ENCODE measurements at regions not wholly inside any gene's neighbourhood (a gene's known extent, or its start where the extent isn't known, plus 50 kb on each side); places are given as distances from the start of the nearest gene placed in this dataset.
"Not testable (repeated sequence)": the region's sequence is repeated elsewhere in the genome, so short reads cannot be mapped to it uniquely, and the experiment has no call there.

DNA sequence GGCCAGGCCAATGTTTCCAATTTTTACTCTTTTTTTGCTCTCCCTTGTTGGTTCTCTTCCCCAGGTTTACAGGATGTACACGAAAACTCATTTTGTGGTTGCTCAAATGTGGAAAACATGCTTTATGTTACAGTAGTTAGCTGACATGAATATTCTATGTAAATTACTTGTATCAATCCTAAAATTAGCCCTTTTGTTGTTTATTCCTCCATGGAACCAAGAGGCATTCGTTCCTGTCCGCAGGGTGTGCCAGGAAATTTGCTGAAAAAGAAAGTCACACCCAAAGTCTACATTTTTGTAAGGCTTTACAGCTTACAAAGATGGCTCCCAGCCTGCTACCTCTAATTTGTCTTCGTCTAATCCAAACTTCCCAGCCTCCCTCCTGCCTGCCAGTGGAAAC is 652.3 kb downstream of the ETS1 start:
- DNase-seq (ENCODE audit: low read depth), result no peak
- TF ChIP-seq, protein P1, sequence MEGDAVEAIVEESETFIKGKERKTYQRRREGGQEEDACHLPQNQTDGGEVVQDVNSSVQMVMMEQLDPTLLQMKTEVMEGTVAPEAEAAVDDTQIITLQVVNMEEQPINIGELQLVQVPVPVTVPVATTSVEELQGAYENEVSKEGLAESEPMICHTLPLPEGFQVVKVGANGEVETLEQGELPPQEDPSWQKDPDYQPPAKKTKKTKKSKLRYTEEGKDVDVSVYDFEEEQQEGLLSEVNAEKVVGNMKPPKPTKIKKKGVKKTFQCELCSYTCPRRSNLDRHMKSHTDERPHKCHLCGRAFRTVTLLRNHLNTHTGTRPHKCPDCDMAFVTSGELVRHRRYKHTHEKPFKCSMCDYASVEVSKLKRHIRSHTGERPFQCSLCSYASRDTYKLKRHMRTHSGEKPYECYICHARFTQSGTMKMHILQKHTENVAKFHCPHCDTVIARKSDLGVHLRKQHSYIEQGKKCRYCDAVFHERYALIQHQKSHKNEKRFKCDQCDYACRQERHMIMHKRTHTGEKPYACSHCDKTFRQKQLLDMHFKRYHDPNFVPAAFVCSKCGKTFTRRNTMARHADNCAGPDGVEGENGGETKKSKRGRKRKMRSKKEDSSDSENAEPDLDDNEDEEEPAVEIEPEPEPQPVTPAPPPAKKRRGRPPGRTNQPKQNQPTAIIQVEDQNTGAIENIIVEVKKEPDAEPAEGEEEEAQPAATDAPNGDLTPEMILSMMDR (IDR thresholded peaks at IDR 0.05; ENCODE audit: insufficient read depth, low read depth, low read length), result no peak
- no peak overlapping the region for H3K4me3 ChIP-seq (ENCODE audit: low read depth, low read length)

DNA sequence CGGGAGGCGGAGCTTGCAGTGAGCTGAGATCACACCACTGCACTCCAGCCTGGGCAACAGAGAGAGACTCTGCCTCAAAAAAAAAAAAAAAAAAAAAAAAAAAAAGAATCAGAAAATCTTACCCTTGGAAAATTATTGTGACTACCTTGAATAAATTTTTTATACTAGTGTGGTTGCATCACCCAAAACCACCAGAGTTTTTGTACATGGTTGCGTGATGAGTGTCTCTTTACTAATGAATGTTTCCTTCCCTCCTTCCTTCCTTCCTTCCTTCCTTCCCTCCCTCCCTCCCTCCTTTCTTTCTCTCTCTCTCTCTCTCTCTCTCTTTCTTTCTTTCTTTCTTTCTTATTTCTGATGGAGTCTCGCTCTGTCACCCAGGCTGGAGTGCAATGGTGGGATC is 653.4 kb downstream of the ETS1 start:
- DNase-seq (ENCODE audit: low read depth), result not testable (repeated sequence)

DNA sequence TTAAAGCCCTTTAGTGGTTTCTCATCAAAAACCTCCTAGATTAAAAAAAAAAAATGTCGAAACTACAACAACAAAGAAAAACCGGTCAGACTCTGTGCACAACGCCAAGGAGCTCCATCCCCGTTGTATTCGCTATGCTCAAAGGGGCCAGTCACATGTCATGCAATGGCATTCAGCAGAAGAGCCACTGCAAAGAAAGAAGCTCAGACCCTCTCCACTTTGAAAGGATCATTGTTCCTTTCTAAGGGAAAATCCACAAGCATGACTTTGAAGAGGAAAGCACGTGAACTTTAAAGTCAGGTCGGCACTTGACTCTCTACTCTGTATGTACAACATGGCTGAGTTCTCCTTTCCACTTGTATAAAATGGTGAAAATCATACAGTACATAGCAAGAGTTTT is 655.6 kb downstream of the ETS1 start:
- TF ChIP-seq, protein P1 (IDR thresholded peaks at IDR 0.05; ENCODE audit: insufficient read depth, low read depth, low read length), result no peak
- DNase-seq (ENCODE audit: low read depth), result no peak
- no peak overlapping the region for H3K4me3 ChIP-seq (ENCODE audit: low read depth, low read length)

More for the DNA sequence above, 653.4 kb downstream of the ETS1 start:
- H3K4me3 ChIP-seq (ENCODE audit: low read depth, low read length), result not testable (repeated sequence)

DNA sequence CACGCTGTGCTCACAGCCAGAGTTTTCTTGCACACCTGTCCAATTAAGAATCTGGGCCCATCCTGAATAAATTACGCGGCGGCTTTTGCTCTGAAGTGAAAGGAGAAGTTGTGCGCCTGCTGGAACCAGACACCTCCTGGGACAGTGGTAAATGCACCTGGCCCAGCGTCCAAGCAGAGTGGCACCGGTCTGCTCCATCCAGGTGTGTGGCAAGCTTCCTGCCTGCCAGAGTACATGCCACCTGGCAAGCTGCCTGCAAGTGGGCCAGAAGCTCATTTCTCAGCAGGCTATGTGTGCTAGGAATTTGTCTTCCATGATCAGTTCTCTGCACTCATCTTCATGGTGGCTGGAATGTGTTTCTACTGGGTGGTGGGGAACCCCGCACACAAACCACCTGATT is 660.6 kb downstream of the ETS1 start:
- TF ChIP-seq, protein P1 (IDR thresholded peaks at IDR 0.05; ENCODE audit: insufficient read depth, low read depth, low read length), result no peak
- DNase-seq (ENCODE audit: low read depth), result no peak
- H3K4me3 ChIP-seq (ENCODE audit: low read depth, low read length), result no peak overlapping the region

DNA sequence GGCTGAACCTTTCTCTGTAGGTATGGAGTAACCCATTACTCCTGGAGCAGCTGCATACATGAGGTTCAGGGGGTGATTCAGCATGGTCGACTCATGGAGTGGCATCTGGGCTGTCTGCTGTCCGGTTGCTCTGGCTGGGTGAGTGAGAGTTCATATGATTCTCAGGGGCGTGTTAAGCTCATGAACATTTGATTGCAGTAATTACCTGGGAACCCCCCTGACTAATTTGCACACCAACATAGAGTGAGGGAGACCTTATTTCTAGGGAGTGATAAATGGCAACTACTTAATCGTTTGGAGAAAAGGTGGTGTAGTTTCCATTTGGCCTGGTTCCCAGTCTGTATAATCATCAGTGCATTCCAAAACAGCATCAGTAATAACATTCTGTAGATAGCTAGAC is 661.9 kb downstream of the ETS1 start:
- TF ChIP-seq, protein P1 (IDR thresholded peaks at IDR 0.05; ENCODE audit: insufficient read depth, low read depth, low read length), result no peak
- DNase-seq (ENCODE audit: low read depth), result no peak
- no peak overlapping the region for H3K4me3 ChIP-seq (ENCODE audit: low read depth, low read length)

DNA sequence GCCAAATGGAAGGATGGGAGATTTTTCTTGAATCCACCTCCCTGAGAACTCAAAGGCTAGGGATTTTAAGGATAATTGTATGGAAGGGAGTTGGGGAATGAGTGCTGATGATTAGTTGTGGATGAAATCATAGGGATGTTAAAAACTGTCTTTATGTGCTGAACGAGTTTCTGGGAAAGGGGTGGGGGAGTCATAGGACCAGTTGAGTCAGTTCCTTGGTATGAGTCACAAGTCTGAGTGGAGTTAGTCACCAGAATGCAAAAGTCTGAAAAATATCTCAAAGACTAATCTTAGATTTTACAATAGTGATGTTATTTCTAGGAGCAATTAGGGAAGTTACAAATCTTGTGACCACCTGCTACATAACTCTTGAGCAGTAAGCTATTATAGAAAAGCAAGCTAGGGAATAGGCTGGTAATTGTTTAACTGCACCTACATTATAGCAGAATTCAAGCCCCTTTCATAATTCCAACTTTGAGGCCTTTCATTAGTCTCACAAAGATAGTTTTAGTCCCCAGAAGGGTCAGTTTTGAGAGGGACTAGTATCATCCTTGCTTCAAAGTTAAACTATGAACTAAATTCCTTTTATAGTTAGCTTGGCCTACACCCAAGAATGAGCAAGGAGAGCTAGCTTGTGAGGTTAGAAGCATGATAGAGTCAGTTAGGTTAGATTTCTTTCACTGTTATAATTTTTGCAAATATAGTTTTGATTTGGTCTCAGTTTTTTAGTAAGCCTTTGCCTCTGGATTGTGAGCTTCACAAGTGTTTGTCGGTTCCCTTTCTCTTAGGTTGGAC is 668.0 kb downstream of the ETS1 start:
- TF ChIP-seq, protein P1 (IDR thresholded peaks at IDR 0.05; ENCODE audit: insufficient read depth, low read depth, low read length), result no peak
- DNase-seq (ENCODE audit: low read depth), result peak; percentile 61
- H3K4me3 ChIP-seq (ENCODE audit: low read depth, low read length), result no peak overlapping the region

DNA sequence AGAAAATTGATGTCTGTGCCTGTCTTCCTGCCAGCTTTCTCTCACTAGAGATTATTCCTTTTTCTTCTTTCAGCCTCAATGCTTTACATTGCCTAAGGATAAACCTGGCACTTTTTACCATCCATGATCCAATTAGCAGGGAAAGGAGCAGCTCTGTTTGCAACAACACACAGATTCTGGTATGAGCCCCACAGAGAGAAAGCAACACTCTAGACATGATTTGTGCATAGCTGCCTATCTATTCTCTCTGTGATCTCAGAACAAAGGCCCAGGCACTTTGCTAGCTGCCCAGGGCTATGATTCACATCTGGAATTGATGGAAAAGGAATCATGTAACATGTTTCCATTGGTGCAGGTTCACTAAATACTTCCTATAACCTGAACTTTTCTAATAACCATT is 685.0 kb downstream of the ETS1 start:
- no peak overlapping the region for H3K4me3 ChIP-seq (ENCODE audit: low read depth, low read length)
- TF ChIP-seq, protein P1 (IDR thresholded peaks at IDR 0.05; ENCODE audit: insufficient read depth, low read depth, low read length), result no peak
- DNase-seq (ENCODE audit: low read depth), result no peak

Measured in fibroblast of villous mesenchyme (primary cell).